K562 (cell line): ENCODE measurements at regions not wholly inside any gene's neighbourhood (a gene's known extent, or its start where the extent isn't known, plus 50 kb on each side); places are given as distances from the start of the nearest gene placed in this dataset.

Experiments
- GABPB2 ChIP-seq: fragments of 250-450 bp; sonication (Bioruptor Pico); conservative IDR thresholded peaks from 2 replicates; pipeline ENCODE4 v1.5.1; 2021; ENCODE audit warnings: mild to moderate bottlenecking
- SMARCA5 ChIP-seq: fragments of 450-650 bp; IDR thresholded peaks from 2 replicates; pipeline ENCODE4 v1.6.1; 2016
- U2AF2 ChIP-seq: fragments of 200-400 bp; formaldehyde crosslinking; optimal IDR thresholded peaks from 2 replicates; pipeline ENCODE3; 2017; ENCODE audit warnings: low read depth, mild to moderate bottlenecking, low read length
- ZNF184 ChIP-seq: sonication (generic); formaldehyde crosslinking; IDR thresholded peaks from 2 replicates; pipeline ENCODE4 v1.5.0; 2020; ENCODE audit warnings: missing genetic modification reagents
- ZNF77 ChIP-seq: fragments of 250-450 bp; sonication (Bioruptor Pico); IDR thresholded peaks from 2 replicates; pipeline ENCODE4 v1.5.0; 2020
- TF ChIP-seq, protein P1 (sequence below): fragments of 200-600 bp; sonication (generic); IDR thresholded peaks from one replicate; pipeline ENCODE4 v1.6.1; 2012; ENCODE audit warnings: mild to moderate bottlenecking, low read depth, low read length, inconsistent platforms

- TF ChIP-seq, protein P1, sequence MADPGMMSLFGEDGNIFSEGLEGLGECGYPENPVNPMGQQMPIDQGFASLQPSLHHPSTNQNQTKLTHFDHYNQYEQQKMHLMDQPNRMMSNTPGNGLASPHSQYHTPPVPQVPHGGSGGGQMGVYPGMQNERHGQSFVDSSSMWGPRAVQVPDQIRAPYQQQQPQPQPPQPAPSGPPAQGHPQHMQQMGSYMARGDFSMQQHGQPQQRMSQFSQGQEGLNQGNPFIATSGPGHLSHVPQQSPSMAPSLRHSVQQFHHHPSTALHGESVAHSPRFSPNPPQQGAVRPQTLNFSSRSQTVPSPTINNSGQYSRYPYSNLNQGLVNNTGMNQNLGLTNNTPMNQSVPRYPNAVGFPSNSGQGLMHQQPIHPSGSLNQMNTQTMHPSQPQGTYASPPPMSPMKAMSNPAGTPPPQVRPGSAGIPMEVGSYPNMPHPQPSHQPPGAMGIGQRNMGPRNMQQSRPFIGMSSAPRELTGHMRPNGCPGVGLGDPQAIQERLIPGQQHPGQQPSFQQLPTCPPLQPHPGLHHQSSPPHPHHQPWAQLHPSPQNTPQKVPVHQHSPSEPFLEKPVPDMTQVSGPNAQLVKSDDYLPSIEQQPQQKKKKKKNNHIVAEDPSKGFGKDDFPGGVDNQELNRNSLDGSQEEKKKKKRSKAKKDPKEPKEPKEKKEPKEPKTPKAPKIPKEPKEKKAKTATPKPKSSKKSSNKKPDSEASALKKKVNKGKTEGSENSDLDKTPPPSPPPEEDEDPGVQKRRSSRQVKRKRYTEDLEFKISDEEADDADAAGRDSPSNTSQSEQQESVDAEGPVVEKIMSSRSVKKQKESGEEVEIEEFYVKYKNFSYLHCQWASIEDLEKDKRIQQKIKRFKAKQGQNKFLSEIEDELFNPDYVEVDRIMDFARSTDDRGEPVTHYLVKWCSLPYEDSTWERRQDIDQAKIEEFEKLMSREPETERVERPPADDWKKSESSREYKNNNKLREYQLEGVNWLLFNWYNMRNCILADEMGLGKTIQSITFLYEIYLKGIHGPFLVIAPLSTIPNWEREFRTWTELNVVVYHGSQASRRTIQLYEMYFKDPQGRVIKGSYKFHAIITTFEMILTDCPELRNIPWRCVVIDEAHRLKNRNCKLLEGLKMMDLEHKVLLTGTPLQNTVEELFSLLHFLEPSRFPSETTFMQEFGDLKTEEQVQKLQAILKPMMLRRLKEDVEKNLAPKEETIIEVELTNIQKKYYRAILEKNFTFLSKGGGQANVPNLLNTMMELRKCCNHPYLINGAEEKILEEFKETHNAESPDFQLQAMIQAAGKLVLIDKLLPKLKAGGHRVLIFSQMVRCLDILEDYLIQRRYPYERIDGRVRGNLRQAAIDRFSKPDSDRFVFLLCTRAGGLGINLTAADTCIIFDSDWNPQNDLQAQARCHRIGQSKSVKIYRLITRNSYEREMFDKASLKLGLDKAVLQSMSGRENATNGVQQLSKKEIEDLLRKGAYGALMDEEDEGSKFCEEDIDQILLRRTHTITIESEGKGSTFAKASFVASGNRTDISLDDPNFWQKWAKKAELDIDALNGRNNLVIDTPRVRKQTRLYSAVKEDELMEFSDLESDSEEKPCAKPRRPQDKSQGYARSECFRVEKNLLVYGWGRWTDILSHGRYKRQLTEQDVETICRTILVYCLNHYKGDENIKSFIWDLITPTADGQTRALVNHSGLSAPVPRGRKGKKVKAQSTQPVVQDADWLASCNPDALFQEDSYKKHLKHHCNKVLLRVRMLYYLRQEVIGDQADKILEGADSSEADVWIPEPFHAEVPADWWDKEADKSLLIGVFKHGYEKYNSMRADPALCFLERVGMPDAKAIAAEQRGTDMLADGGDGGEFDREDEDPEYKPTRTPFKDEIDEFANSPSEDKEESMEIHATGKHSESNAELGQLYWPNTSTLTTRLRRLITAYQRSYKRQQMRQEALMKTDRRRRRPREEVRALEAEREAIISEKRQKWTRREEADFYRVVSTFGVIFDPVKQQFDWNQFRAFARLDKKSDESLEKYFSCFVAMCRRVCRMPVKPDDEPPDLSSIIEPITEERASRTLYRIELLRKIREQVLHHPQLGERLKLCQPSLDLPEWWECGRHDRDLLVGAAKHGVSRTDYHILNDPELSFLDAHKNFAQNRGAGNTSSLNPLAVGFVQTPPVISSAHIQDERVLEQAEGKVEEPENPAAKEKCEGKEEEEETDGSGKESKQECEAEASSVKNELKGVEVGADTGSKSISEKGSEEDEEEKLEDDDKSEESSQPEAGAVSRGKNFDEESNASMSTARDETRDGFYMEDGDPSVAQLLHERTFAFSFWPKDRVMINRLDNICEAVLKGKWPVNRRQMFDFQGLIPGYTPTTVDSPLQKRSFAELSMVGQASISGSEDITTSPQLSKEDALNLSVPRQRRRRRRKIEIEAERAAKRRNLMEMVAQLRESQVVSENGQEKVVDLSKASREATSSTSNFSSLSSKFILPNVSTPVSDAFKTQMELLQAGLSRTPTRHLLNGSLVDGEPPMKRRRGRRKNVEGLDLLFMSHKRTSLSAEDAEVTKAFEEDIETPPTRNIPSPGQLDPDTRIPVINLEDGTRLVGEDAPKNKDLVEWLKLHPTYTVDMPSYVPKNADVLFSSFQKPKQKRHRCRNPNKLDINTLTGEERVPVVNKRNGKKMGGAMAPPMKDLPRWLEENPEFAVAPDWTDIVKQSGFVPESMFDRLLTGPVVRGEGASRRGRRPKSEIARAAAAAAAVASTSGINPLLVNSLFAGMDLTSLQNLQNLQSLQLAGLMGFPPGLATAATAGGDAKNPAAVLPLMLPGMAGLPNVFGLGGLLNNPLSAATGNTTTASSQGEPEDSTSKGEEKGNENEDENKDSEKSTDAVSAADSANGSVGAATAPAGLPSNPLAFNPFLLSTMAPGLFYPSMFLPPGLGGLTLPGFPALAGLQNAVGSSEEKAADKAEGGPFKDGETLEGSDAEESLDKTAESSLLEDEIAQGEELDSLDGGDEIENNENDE, result no peak
- TF ChIP-seq SMARCA5 (no peak), ZNF77 (CRISPR knock-in tag) (no peak), U2AF2 (no peak), ZNF184 (no peak), GABPB2 (no peak)
- TF ChIP-seq, all 486 proteins: peak for 0
Observed at GRCh38 chr2:22281033-22281432, 1103.9 kb upstream of the KLHL29 start (continued).
